Activated CD8-positive, alpha-beta memory T cell treated with anti-CD3 and anti-CD28 coated beads for 1 hour (primary cell): ENCODE measurements at regions not wholly inside any gene's neighbourhood (a gene's known extent, or its start where the extent isn't known, plus 50 kb on each side); places are given as distances from the start of the nearest gene placed in this dataset.
"Not testable (repeated sequence)": the region's sequence is repeated elsewhere in the genome, so short reads cannot be mapped to it uniquely, and the experiment has no call there.

Experiments used
- DNase-seq, 2 donors: peaks; one replicate each; pipeline ENCODE4 v3.0.0-alpha.2; 2020; ENCODE audit warnings: low read depth in 1 of 2; ENCODE audit errors: extremely low read depth in 1 of 2

GRCh38 chr16:29203046-29203932 lies 203.2 kb downstream of the NPIPB11 start:
- DNase-seq: not testable (repeated sequence)

- not testable (repeated sequence) for DNase-seq
Observed at GRCh38 chr16:29202642-29203041, 203.9 kb downstream of the NPIPB11 start.

- DNase-seq: not testable (repeated sequence)
Observed at GRCh38 chr16:29202025-29202632, 204.4 kb downstream of the NPIPB11 start.

GRCh38 chr16:29201296-29202024 lies 205.1 kb downstream of the NPIPB11 start:
- DNase-seq: not testable (repeated sequence)

- not testable (repeated sequence) for DNase-seq
Observed at GRCh38 chr16:29200681-29201080, 205.8 kb downstream of the NPIPB11 start.

GRCh38 chr16:29200135-29200601 lies 206.3 kb downstream of the NPIPB11 start:
- DNase-seq: not testable (repeated sequence)

- DNase-seq: not testable (repeated sequence)
Observed at GRCh38 chr16:29199626-29200025, 206.9 kb downstream of the NPIPB11 start.

- DNase-seq: no peak
Observed at GRCh38 chr16:29198731-29199521, 207.6 kb downstream of the NPIPB11 start.

- DNase-seq: no peak
Observed at GRCh38 chr16:29198231-29198630, 208.3 kb downstream of the NPIPB11 start.

GRCh38 chr16:29197494-29198100 lies 208.9 kb downstream of the NPIPB11 start:
- DNase-seq: not testable (repeated sequence)

- DNase-seq: not testable (repeated sequence)
Observed at GRCh38 chr16:29196746-29197145, 209.8 kb downstream of the NPIPB11 start.

GRCh38 chr16:29195116-29195872 lies 210.4 kb downstream of the LAT start:
- not testable (repeated sequence) for DNase-seq

- not testable (repeated sequence) for DNase-seq
Observed at GRCh38 chr16:29194185-29194844, 209.5 kb downstream of the LAT start.

- not testable (repeated sequence) for DNase-seq
Observed at GRCh38 chr16:29193634-29194033, 208.8 kb downstream of the LAT start.

- DNase-seq: not testable (repeated sequence)
Observed at GRCh38 chr16:29193248-29193574, 208.4 kb downstream of the LAT start.

- no peak for DNase-seq
Observed at GRCh38 chr16:29192329-29193247, 207.7 kb downstream of the LAT start.

GRCh38 chr16:29191636-29192180 lies 206.9 kb downstream of the LAT start:
- DNase-seq: not testable (repeated sequence)
